ENCODE measurements at regions not wholly inside any gene's neighbourhood (a gene's known extent, or its start where the extent isn't known, plus 50 kb on each side); places are given as distances from the start of the nearest gene placed in this dataset.

DNA sequence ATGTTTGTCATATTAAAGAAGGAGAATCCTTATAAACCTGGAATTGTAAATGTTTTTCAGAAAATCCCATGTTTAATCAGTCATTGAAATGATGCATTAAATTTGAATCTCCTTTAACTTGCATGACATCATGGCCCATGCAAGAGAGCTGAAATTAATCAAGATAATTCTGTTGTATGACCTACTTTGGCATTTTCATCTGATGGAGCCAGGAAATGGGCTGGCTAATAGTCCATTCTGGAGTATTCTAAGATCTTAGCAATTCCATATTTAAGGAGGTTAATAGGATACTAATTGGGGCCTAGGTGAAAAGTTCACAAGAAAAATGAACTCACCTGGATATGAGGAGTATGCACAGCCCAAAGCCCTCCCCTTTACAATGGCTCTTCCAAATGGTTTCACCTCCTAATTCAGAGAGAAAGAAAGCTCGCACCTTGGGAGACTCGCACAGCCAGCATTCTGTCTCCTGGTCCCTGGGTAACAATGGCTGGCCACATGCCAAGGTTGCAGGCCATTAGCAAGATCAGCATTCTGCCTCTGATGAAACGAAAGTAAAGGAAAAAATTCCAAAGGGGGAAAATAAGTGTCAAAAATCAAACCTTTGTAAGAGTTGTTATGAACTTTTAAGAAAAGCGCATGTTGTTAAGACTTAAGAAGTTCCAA, 786.4 kb downstream of the MCTP2 start:
- Histone ChIP-seq H2AK5ac (ENCODE audit: low read depth, low read length) (no peak overlapping the region), H4K8ac (ENCODE audit: extremely low read depth, insufficient read depth, low read length) (no peak overlapping the region), H3K9ac (replicated peaks in 1 of 4; ENCODE audit: extremely low read depth in 1 of 4, low read depth in 3 of 4, low read length in 3 of 4) (no peak overlapping the region), H3K14ac (ENCODE audit: insufficient read length) (no peak overlapping the region), H3K27ac (ENCODE audit: low read depth, low read length) (no peak overlapping the region), H3K4me1 (replicated peaks in 1 of 4; ENCODE audit: control insufficient read depth in 3 of 4, insufficient read depth in 4 of 4, low read length in 3 of 4) (peaks cover 0 to 2% (median 0%) of the 10 kb centered on the region in 4 experiments; a peak in 1 of 7 replicates), H3K4me3 (ENCODE audit: extremely low read depth in 1 of 4, insufficient read depth in 2 of 4, low read depth in 3 of 4, low read length in 4 of 4) (no peak overlapping the region), H3K4me2 (ENCODE audit: insufficient read depth in 1 of 2, low read depth in 2 of 2, low read length in 2 of 2) (no peak overlapping the region), H3K27me3 (replicated peaks in 1 of 4; ENCODE audit: control insufficient read depth in 3 of 4, extremely low read depth in 1 of 4, insufficient read depth in 3 of 4, low read length in 3 of 4) (no peaks in the 10 kb centered on the region), H3K23me2 (ENCODE audit: low read depth, low read length) (no peaks in the 10 kb centered on the region), H3K79me1 (ENCODE audit: low read depth, low read length) (no peaks in the 10 kb centered on the region), H2BK20ac (ENCODE audit: low read length) (no peak overlapping the region), H3K79me2 (ENCODE audit: control insufficient read depth in 1 of 2, insufficient read depth in 2 of 2, low read length in 2 of 2) (no peaks in the 10 kb centered on the region), H2BK120ac (replicated peaks; ENCODE audit: low read depth, low read length) (no peak overlapping the region), H4K5ac (ENCODE audit: insufficient read length, low read depth, low read length) (no peak overlapping the region), H3K23ac (ENCODE audit: insufficient read length) (no peak overlapping the region), H2BK15ac (ENCODE audit: low read length) (no peak overlapping the region), H3K36me3 (ENCODE audit: control insufficient read depth in 2 of 4, insufficient read depth in 4 of 4, low read length in 3 of 4) (no peaks in the 10 kb centered on the region), H2AFZ (ENCODE audit: low read length) (no peak overlapping the region), H3K56ac (replicated peaks; ENCODE audit: insufficient read length, low read depth, low read length) (no peak overlapping the region), H4K20me1 (replicated peaks in 1 of 2; ENCODE audit: control insufficient read depth in 1 of 2, insufficient read depth in 2 of 2, low read length in 2 of 2) (no peaks in the 10 kb centered on the region), H3K9me3 (ENCODE audit: insufficient read depth in 2 of 2, low read depth in 1 of 2, low read length in 1 of 2) (no peaks in the 10 kb centered on the region), H3K18ac (ENCODE audit: extremely low read depth, low read length) (no peak overlapping the region), H2BK12ac (ENCODE audit: low read depth, low read length) (no peak overlapping the region), H4K91ac (replicated peaks; ENCODE audit: insufficient read length, low read length) (no peak overlapping the region), H3K4ac (replicated peaks; ENCODE audit: insufficient read length, low read depth, low read length) (no peak overlapping the region), H2BK5ac (ENCODE audit: low read depth, low read length) (no peak overlapping the region)
- POLR2A ChIA-PET (ENCODE audit: partially characterized antibody): no interaction called here
- no peak for FAIRE-seq
- TF ChIP-seq TEAD4 (IDR thresholded peaks at IDR 0.05; ENCODE audit: low read depth, low read length): 0 out of 2 replicates have a peak, but pooled peaks have one; percentile 18
- no peak for TF ChIP-seq SAP30 (IDR thresholded peaks at IDR 0.05; ENCODE audit: insufficient read depth, insufficient replicate concordance, low read length)
- no peak for TF ChIP-seq RXRA (IDR thresholded peaks at IDR 0.05; ENCODE audit: insufficient read depth, low read depth, low read length)
- TF ChIP-seq YY1 (IDR thresholded peaks at IDR 0.05; ENCODE audit: low read depth, low read length): peak; percentile 64; the same call in 1 of the 2 replicates
- TF ChIP-seq, protein P1, sequence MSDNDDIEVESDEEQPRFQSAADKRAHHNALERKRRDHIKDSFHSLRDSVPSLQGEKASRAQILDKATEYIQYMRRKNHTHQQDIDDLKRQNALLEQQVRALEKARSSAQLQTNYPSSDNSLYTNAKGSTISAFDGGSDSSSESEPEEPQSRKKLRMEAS (IDR thresholded peaks at IDR 0.05): peak; percentile 88
- peak; percentile 29; the same call in 1 of the 2 replicates for TF ChIP-seq MAFK (IDR thresholded peaks at IDR 0.05; ENCODE audit: low read depth, low read length)
- TF ChIP-seq, protein P2, sequence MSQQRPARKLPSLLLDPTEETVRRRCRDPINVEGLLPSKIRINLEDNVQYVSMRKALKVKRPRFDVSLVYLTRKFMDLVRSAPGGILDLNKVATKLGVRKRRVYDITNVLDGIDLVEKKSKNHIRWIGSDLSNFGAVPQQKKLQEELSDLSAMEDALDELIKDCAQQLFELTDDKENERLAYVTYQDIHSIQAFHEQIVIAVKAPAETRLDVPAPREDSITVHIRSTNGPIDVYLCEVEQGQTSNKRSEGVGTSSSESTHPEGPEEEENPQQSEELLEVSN (IDR thresholded peaks at IDR 0.05): peak; percentile 57
- 63% methylated on average over 4 of the region's 4 CpGs; no CpG with 5 or more reads in 1 of the 2 experiments for WGBS, 2 experiments (ENCODE audit: extremely low coverage in 1 of 2, insufficient coverage in 1 of 2, insufficient read length in 1 of 2, insufficient replicate concordance in 2 of 2, low coverage in 1 of 2, low lambda C conversion rate in 2 of 2, missing lambda C conversion rate in 1 of 2)
- CTCF ChIA-PET (ENCODE audit: partially characterized antibody): interaction anchor here (0.8 kb wide), 1 partner anchor 345 kb away, joined by 3 read pairs; no protein-coding TSS in a partner anchor
- DNase-seq (ENCODE audit: low read depth in 1 of 2, low spot score in 2 of 2): no peak

All from H1 (cell line).